Fibroblast of gingiva (primary cell): ENCODE measurements at regions not wholly inside any gene's neighbourhood (a gene's known extent, or its start where the extent isn't known, plus 50 kb on each side); places are given as distances from the start of the nearest gene placed in this dataset.

Experiments used
- DNase-seq: peaks from one replicate; pipeline ENCODE4 v3.0.0-alpha.2; 2011; ENCODE audit warnings: low read depth

DNA sequence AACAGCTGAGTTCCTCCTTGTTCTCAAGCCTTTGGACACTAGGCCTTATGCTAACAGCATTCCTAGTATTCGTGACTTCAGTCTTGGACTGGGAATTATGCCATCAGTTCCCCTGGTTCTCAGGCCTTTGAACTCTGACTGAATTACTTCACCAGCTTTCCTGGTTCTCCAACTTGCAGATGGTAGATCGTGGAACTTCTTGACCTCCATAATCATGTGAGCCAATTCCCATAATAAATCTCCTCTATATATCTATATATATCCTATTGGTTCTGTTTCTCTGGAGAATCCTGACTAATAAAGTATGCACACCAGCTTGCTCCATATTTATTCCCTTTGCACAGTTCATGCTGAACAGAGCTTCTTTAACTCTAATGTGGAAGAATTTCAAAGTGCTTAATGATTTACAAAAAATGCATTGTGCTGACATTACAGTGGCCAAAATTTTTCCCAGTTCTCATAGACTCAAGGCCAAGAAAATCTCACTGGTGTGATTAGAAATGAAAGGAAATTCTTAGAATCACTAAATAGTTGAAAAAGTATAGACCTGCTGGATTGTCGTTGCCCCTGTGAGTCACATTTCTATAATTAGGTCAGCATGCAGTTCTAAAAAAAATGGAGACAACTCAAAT is 462.9 kb upstream of the ADAMTS5 start:
- peak; percentile 73 for DNase-seq

DNA sequence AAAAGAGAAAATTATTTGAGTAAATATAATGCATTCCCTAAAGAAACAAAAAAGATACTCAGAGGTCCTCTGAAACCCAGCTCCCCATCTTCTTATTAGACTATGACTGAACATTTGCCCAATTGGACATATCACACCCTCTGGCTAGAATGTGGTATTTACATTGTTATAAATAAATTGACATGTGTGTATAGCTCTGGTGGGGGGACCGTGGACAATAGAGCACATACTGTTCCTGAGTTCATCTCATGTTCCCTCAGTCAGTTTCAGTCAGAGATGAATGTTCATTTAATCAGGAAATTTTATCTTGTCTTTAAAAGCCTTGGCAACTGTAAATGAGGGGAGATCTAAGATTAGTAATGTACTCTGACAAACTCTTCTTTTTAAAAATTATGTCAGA is 459.3 kb upstream of the ADAMTS5 start:
- DNase-seq, result no peak

DNA sequence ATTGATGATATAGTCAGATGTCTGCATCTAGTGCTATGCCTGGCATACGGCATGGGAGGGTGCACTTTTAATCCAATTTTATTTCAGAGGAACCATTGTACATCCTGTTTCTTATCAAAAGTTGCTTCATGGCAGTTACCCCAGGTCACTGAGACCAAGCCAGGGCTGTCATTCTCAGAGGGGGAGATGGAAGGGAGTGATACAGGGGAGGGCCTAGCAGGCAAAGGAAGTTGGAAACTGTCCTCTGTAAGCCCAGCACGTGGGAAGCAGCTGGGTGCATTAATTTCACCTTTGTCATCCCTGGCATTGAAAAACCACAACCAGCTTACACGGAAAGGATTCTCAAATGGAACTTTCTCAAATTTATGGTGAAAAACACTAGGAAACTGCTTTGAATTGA is 458.7 kb upstream of the ADAMTS5 start:
- peak; percentile 56 for DNase-seq

DNA sequence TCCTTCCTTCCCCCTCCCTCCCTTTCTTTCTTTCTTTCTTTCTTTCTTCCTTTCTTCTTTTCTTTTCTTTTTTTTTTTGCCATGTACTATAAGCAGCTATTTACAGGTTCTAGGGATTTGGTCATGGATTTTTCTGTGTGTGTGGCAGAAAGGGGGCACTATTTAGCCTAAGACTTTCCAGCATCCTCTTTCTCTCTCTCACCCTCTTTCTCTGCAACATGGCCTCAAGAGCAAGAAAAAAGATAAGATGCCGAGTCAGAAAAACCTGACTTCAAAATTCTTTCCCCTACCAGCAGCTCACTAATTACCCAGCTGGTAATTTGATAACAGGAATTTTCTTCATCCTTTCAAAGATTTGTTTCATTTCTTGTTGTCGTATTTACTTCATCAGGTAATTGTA is 458.3 kb upstream of the ADAMTS5 start:
- no peak for DNase-seq

DNA sequence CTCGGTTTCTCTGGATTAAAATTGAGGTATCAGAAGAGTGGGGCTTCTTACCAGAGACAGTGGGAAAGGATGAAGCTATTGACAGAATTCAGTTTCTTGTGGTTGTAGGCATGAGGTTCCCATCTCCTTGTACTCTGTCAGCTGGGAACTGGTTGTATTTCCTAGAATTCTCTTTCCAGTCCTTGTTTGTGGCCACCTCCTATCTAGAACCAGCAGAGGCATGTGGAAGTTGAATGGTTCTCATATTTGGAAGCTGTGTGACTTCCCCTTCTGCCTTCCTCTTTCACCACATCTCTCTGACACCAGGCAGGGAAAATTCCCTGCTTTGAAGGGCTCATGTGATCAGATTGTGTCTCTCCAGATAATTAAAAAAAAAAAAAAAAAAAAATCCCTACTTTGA is 457.7 kb upstream of the ADAMTS5 start:
- no peak for DNase-seq

DNA sequence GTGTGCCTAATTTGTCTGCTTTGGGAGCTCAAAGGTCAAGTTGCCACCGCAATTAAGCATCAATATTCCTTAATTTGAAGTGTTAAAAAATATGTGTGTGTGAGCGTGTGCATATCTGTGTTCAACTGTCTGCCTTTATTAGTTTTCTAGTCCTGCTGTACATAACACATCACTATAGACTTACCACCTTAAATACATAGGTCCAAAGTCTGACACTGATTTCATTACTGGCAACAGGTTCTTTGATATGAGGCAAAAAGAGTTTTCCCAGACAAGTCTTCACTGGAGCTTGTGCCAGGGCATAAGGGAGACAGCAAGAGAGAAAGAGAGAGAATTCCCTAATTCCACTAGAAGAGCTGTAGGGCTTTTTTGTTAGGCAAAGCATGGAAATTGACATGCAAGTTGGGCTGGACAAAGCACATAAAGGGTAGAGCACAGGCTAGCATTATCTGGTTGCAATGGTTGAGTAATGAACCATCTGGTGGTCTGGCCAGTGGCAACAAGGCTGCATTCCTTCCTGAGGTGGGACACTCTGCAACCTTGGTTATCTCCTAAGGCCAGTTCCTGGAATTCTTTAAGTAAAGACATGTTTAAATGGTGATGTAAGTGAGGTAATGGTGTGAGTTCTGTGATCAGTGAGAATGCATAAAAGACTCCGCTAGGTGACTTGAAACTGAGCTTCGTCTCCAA is 457.2 kb upstream of the ADAMTS5 start:
- peak; percentile 19 for DNase-seq

DNA sequence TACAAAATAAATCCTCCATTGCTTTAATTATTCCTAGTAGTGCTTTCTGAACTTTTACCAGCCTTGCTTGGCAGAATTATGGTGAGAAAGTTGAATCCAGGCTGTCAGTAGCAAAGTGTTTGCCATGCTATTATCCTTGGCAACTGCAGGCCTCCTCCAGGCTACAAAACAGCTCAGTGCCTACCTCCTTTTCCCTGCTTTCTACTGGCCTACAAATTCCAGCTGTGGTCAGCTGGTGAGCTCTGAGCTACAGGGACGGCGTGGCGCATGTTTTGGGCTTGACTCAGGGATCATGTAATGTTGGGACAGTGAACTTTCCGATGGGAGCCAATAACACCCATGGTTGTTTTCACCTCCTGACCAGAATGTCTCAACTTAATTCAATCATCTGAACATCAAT is 456.1 kb upstream of the ADAMTS5 start:
- peak; percentile 96 for DNase-seq

DNA sequence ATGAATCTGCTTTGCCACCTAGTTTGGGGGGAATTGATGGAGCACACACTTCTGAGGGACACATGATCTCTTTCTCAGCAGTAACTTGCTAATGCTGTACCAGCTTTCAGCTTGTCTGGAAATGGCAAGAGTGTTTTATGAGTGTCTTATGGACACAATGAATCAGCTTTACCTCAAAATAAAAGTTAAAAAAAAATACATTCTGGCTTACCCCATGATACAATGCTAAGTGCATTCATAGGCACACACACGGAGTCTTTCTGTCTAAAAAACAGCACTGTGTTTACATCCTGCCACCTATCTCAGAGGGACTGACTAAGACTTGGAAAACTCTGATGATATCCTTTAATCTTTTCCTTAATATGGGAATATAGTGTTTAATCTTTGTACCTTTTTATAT is 455.5 kb upstream of the ADAMTS5 start:
- no peak for DNase-seq

DNA sequence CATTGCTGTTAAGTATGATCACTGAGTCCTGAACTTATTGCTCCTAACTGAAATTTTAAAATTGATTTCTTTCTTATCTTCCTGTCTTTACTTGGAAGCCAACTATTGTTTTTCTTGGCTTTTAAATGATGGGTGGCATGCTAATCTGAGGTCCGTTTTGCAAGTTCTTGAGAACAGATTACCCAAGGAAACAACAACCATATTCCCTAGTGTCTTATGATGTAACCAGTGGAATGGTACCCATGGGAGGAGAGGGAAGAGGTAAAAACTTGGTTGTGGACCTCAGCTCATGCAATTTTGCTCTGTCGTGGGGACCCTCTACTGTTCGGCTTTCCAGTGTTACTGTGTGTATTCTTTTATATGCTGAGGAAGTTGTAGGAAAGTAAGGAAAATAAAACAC is 454.8 kb upstream of the ADAMTS5 start:
- DNase-seq, result peak; percentile 58

DNA sequence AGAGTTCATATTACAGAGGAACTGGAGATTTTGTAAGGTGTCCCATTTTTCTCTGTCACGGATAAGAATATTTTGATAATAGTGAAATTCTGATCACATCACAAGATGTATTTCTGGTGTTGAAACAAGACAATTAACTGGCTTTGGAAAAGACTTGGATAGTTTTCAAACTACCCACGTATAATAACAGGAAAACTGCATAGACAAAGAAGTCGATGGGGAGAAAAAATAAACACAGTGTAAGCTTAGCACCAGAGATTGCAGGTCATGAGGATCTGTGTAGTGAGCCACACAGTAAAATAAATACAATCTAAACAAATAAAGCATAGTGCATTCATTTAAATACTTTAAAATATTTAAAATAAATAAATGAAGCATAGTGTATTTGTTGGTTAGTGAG is 452.3 kb upstream of the ADAMTS5 start:
- DNase-seq, result peak; percentile 7

DNA sequence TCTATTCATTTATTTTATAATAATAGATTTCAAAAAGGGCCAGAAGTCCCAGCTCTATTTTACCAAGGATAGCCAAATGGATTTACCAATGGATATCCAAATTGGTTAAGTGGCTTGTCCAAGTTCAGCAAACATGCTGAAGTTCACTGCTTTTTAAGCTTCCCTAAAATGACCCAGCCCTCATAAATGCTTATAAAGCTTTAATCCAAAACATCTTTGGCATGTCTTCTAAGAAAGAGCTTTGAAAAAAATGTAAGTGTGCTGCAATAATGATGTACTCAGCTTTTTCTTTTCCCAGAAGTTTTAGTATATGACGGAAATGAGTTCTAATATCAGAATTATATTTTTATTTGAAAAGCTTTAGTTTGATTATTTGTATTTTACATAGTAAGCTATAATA is 451.5 kb upstream of the ADAMTS5 start:
- peak; percentile 45 for DNase-seq

DNA sequence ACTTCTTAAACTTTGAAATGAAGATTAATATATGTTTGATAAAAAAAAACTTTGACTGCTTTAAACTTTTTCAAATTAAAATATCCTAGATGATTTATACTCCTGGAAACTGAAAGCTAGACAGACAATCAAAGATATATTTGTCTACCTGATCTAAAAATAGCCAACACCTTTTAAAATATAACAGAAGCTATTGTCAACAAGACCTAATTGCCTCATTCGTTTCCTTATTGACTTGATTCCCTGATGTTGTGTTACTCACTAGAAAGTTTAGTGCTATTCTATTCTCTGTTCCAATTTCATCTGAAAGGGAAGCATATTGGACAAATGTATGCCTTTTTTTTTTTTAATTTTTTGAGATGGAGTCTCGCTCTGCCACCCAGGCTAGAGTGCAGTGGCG is 445.6 kb upstream of the ADAMTS5 start:
- no peak for DNase-seq

DNA sequence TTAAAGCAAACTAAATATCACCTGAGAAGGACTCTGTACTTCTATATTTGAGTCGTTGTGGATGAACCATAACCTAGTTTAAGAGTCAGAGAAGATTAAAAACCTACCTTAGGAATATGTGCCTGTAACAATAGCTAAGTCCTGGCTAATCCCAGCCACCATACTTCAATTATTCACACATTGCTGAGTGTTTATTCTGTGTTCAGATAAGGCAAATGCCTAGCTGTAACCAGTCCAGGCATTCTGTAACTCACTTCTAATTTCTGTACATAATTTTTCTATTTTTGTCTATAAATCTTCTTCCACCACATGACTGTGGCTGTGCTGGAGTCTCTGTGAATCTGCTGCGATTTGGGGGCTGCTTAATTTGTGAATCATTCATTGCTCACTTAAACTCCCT is 441.9 kb upstream of the ADAMTS5 start:
- DNase-seq, result no peak

DNA sequence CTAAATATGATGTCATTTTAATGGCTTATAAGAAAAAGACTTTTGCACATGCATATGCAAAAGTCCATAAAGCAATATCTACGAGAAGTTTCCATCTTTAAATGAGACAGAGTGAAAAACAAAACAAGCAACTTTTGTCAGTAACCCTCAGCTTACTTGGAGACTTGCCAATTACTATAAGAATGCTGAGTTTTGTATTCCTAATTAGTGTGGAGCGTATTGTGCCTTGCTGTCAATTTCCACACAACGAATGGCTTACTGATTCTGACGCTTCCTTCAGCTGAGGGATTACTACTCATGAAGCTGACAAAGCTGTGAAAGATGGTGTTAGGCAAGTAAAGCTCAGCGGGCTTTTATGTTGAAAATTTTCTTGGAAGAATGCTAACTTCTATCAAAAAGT is 440.4 kb upstream of the ADAMTS5 start:
- no peak for DNase-seq

DNA sequence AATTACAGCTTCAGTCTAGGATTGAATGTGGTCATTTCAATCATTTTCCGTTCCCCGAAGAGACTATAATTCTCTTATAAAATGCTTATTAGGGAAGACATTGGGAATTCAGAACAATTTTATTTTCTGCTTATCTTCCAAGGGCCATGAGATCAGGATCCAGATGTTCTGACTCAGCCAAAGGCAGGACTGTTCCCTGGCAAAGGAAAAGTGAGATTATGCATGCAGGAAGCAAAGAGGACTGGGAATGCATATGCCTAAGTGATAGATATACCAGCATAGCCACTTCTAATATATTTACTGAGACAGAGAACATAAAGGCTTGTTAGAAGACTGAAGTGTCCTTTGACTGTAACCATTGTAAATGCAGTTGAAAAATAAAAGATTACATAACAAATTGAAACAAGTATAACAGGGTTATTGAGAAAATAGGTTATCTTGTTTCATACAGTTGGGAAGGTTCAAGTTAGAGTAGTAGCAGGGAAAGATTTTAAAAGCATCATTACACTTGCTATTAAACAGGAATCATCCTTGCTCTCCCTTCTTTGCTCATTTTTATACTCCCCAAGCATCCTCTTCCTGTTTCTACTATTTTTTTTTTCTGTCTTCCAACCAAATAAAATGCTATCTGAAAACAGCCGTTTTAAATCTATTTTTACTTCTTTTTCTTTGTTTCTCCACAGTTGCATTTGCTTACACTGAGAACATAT is 439.6 kb upstream of the ADAMTS5 start:
- no peak for DNase-seq

DNA sequence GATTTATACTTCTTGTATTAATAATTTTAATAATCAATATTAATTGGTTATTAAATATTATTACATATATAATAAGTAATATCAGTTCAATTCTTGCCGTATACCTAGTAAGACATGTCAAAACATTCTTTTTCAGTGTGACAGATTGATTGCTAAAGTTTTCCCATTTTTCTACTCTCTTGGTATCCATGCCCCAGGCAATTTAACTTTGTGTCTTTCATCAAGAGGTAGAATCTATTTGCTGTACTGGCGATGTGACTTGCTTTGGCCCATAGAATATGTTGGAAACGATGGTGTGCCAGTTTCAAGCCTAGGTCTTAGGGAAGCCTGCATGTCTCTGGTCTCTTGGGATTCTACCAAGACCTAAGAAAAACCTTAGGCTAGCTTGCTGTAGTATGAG is 436.1 kb upstream of the ADAMTS5 start:
- DNase-seq, result no peak

DNA sequence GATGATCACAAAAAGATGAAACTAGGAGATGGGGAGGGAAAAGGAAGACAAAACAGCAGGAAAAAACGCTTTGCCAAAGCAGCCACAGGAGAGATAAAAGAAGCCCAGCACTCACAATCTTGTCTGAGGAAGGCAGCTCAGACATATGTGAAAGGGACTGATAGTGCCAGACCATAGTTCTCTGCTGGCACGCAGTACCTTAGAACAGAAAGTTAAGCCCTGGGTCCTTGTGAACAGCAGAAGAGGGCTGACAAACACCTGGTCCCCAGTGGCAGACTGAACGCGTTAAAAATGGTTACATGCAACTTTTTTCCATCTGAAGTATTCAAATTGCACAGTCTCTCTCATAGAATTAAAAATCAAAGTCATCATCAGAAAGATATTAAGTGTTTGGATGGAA is 433.2 kb upstream of the ADAMTS5 start:
- DNase-seq, result no peak

DNA sequence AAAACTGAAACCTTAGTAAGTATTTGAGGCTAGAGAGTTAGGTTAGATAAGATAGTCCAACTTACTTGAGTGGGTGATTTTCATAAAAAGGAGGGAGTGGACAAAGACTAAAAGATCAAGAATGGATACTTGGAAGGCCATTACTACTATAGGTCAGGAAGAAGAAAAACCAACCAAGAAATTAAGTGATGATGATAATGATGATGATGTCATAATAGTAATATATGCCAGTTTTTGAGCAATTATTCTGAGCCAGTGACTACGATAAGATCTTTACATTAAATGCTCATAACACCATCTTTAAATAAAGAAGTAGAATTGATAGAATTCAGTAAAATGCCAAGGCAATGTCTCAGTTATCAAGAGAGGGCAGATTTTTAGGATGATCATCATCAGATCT is 430.7 kb upstream of the ADAMTS5 start:
- DNase-seq, result no peak

DNA sequence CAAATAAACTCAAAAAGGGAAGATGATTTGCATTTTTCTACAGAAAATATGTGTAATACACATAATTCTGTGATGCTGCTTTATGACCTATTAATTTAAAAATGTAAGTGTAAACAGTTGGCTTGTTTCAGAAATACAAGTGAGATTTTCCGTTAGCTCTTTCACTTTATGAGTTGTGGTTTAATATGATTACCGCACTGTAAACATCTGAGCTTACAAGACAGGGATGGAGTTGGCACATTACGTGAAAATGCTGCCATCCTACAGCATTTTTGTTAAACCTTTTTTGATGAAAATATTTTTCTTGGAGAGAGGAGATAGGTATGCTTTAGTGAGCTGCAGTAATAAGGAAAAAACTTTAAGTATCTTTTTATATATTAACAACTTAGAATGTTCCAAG is 426.8 kb upstream of the ADAMTS5 start:
- peak; percentile 60 for DNase-seq

DNA sequence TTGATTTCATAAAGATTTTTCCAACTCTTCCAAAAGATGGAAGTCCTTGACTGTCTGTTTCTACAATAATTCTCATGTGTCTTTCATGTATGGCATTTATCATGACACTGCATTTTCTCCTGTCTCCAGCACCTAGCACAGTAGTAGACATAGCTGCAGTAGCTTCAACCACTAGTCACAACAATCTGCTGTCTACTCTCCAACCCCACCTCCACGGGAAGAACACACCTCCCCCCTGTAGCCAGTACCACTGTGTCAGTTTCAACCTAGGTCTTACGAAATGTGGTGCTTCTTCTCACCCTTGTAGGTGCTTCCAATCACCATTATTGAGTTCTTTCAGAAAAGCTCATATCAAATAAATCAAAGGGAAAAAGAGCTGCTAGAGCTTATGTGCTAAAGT is 425.1 kb upstream of the ADAMTS5 start:
- DNase-seq, result no peak

DNA sequence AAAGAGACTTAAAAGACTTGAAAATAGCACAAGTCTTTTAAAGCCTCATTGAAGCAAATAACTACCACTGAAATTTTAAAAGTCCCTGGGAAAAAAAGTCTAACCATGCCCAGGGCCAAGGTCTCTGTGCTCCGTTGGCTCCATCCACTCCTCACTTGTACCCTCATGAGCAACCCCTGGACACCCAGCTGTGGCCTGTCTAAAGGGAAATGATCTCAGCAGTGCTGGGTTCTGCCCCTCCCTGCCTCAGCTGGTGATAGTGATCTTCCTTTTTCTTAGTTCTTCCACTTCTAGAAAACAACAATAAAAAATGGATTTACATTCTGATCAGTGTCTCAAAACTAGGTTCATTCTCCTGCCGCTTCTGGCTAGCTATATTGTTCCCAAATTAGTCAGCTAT is 423.5 kb upstream of the ADAMTS5 start:
- no peak for DNase-seq

DNA sequence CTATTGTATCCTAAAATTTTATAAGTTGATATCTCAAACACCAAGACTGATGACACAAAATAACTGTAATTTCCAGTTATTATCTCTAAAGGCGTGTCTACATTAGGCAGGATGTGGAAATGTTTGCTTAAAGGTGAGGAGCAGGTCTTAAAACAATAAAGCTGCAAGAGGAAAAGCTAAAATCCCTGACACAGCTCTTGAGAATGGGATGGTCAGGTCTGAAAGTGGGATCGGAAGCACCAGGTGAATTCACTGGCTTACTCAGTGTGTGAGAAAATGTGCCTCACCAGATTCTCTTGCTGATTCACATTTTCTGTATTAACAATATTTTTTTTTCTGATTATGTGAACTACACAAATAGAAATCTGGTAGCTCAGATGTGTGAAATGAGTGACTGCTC is 421.9 kb upstream of the ADAMTS5 start:
- no peak for DNase-seq

DNA sequence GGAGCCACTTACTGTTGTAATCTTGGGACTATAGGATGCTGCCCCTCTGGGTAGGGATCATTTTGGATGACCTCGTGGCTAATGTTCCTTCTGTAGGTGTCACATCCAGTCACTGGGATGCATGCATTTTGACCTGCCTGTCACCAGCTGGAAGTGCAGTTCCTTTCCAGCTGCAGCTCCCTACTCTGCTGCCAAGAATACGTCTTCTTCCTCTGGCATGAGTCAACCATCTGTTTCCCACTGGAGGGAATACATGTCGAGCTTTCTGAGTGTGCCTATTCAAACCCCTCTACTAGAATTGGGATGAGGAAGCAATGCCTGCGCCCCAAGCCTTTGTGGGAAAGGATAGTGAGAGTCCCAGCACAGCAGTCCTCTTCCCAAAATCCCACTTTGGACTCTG is 415.5 kb upstream of the ADAMTS5 start:
- DNase-seq, result no peak

DNA sequence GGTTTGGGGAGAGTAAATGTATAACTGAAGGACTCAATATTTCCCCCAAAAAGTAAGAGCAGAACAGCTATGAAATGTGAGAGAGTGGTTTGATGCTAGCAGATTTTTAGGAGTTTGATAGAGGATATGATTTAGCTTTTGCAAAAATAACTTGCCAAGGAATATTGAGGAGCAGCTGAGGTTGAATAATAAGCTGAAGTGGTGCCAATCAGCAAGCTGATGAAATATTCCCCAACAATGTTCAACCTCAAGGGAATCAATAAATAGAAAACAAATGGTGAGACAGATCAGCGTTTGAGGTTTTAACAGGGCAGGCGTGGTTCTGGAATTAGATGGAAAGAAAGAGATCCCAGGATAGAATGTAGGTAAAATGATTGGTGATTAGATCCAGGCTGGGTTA is 413.4 kb upstream of the ADAMTS5 start:
- DNase-seq, result peak; percentile 58
